Coronary artery (tissue), 2 donors: ENCODE measurements at regions not wholly inside any gene's neighbourhood (a gene's known extent, or its start where the extent isn't known, plus 50 kb on each side); places are given as distances from the start of the nearest gene placed in this dataset.

Experiments used
- DNase-seq: peaks from one replicate; pipeline ENCODE4 v3.0.0-alpha.2; 2017; ENCODE audit warnings: low spot score
- H3K27ac ChIP-seq, 2 donors: fragments of 200-600 bp; sonication (generic); one replicate each; pipeline ENCODE4 v1.5.1; 2016 to 2019
- H3K4me3 ChIP-seq: fragments of 200-600 bp; sonication (generic); 2 replicates; pipeline ENCODE4 v1.5.1; 2016; ENCODE audit warnings: mild to moderate bottlenecking, moderate library complexity
- TF ChIP-seq, protein P1 (sequence below): fragments of 200-600 bp; sonication (generic); IDR thresholded peaks from one replicate; pipeline ENCODE4 v1.5.1; 2019; ENCODE audit warnings: antibody characterized with exemption

DNA sequence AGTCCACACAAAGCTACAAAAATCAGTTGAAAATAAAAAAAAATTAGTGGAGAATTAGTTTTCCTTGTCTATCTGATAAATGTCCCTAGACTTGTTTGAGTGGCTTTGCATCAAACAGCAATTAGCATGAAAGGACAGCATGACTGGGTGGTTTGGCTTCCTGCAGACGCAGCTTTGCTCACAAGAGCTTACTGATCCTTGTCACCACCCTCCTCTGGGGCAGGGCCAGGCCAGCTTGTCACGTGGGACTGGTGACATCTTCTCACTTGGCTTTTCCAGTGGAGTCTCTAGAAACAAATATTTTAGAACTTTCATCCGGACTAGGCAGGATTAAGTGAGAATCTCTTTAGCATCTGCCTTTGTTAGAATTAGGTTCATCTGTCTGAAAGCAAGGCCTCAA is 76.0 kb upstream of the OLIG2 start:
- Histone ChIP-seq H3K27ac (no peak overlapping the region), H3K4me3 (no peak overlapping the region)
- no peak for DNase-seq
- TF ChIP-seq, protein P1, sequence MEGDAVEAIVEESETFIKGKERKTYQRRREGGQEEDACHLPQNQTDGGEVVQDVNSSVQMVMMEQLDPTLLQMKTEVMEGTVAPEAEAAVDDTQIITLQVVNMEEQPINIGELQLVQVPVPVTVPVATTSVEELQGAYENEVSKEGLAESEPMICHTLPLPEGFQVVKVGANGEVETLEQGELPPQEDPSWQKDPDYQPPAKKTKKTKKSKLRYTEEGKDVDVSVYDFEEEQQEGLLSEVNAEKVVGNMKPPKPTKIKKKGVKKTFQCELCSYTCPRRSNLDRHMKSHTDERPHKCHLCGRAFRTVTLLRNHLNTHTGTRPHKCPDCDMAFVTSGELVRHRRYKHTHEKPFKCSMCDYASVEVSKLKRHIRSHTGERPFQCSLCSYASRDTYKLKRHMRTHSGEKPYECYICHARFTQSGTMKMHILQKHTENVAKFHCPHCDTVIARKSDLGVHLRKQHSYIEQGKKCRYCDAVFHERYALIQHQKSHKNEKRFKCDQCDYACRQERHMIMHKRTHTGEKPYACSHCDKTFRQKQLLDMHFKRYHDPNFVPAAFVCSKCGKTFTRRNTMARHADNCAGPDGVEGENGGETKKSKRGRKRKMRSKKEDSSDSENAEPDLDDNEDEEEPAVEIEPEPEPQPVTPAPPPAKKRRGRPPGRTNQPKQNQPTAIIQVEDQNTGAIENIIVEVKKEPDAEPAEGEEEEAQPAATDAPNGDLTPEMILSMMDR, result no peak

DNA sequence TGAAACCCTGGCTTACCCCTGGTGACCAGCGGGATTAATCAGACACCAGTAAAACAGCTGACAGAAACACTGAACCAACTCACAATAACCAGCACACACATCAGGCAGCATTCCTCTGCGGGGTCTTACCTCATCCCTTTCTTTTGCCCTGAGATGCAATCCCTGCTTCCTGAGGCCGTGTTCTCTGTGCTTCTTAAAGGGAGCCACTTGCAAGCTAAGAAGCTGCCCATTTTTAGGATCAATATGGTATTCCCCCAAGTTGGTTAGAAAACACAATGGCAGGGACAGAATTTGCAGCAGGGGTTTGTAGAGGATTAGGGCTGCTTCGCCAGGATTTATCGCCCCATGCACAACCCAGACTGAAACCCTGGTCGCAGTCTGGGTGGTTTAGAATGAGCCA is 74.7 kb upstream of the OLIG2 start:
- Histone ChIP-seq H3K4me3 (no peak overlapping the region), H3K27ac (no peak overlapping the region)
- no peak for DNase-seq
- TF ChIP-seq, protein P1, result no peak

DNA sequence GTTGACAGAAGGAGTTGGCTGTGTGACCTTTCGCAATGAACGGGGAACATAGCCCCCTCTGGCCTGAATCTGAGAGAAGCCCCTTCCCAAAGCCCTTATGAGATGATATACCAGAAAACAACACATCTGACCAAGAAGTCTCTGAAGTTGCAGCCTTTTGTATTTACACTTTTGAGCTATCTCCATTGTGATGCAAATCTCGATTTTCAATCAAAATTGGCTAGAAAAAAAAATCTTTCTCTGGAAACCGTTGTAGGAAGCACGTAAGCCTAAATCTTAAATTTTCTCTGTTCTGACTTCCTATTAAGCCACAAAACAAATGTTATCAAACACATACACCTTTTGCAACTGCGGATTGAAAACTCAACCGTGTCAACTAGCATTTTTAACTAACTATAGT is 71.4 kb upstream of the OLIG2 start:
- no peak overlapping the region for H3K4me3 ChIP-seq
- TF ChIP-seq, protein P1, result no peak
- DNase-seq, result no peak
- no peak overlapping the region for H3K27ac ChIP-seq

DNA sequence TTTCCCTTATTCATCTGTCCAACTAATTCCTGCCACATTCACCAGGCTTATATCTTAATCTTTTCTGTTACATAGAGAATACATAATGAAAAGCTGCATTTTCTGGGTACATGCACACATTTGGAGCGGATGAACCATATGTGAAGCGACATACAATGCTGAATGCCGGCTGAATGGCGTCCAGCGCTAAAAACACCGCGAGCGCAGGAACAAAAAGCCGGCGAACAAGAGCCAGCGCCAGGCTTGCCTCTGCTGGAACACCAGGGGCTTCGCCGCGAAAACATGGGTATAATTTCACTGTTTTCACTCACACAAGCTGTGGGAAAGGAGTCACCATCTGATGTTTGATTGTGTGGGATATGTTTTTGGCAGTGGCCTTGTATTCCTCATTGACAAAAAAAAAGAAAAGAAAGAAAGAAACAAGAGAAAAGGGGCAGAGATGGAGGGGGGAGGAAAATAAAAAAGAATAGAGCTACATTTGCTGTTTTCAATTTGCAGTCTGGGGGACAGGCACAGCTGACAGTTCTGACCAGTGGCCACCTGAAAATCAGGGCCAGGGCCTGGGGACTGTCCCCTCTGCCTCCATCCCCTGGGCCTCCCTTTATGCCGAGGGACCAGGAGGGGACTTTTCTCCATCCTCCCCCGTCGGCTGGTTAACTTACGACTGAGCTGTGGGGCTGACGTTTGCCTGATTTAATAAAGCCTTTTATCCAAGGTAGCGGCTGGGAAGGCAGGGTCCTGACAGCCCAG is 70.2 kb upstream of the OLIG2 start:
- no peak overlapping the region for H3K4me3 ChIP-seq
- no peak for DNase-seq
- no peak overlapping the region for H3K27ac ChIP-seq
- TF ChIP-seq, protein P1, result no peak

DNA sequence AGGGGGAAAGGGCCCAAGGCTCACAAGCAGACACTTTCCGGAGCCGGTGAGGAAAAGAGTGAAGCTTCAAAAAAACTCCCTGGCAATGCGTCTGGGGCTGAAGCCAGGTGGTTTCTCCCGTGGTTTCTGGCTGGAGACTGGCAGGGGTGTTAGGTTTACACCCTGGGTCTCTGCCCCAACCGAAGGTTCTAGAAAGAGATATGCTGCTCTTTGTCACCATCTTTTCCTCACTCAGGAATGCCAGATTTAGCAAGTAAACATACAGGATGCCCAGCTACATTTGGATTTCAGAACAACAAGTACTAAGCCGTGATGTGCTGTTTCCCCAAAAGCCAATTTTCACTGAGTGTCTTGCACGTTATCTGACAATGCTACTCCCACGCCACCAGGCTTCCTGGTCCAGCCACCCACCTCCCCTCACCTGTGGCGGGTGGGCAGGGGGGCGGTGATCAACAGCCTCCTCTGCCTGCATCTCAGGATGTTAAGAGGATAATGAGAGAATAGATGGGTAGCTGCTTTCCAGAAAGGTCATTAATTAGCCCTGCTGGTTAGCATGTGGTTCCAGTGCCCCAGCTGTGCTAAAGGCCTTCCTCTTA is 69.6 kb upstream of the OLIG2 start:
- TF ChIP-seq, protein P1, result no peak
- DNase-seq, result no peak
- H3K27ac ChIP-seq, result no peak overlapping the region

DNA sequence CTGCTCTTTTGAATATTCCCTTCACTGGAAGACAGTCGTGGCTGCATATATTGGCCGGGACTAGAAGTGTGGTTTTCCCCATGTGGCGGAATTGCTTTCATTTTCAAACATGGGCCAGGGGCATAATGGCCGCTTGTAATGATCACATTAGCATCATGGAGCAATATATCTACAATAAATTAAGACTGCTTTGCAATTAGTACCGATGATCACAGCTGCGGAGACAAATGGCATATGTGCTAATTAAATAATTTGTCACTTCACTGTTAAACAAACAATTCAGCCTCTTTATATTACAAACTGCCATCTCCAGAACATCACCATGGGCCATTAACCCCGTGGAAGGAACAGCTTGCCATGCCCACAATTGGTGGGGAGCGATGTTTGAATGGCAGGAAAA is 68.2 kb upstream of the OLIG2 start:
- Histone ChIP-seq H3K27ac (no peak overlapping the region), H3K4me3 (no peak overlapping the region)
- DNase-seq, result no peak
- TF ChIP-seq, protein P1, result no peak

More for the DNA sequence above, 69.6 kb upstream of the OLIG2 start:
- H3K4me3 ChIP-seq, result no peak overlapping the region
